Spleen (tissue), 7 donors: ENCODE measurements at regions not wholly inside any gene's neighbourhood (a gene's known extent, or its start where the extent isn't known, plus 50 kb on each side); places are given as distances from the start of the nearest gene placed in this dataset.

ENCODE experiments used
- POLR2A ChIP-seq, 3 donors: fragments of 450-650 bp; IDR thresholded peaks; one replicate each; pipeline ENCODE4 v1.5.1; 2017; ENCODE audit warnings: antibody characterized with exemption in 3 of 3, mild to moderate bottlenecking in 1 of 3
- POLR2AphosphoS5 ChIP-seq, 3 donors: sonication (generic); formaldehyde crosslinking; IDR thresholded peaks; one replicate each; pipeline ENCODE4 v1.5.1; 2017; ENCODE audit warnings: antibody characterized with exemption in 3 of 3
- TF ChIP-seq, protein P1 (sequence below), 11 experiments: fragments of 200-600 bp in 7 of 11; fragments of 450-650 bp in 4 of 11; sonication (generic) in 4 of 11; IDR thresholded peaks in 8 of 11; conservative IDR thresholded peaks in 3 of 11; 1 replicate in 7 of 11; 2 replicates in 4 of 11; pipeline versions ENCODE4 v1.4.0 to v1.8.0; 2016 to 2021; ENCODE audit warnings: antibody characterized with exemption in 11 of 11, inconsistent platforms in 4 of 11, mild to moderate bottlenecking in 1 of 11
- donor health status: DM: no; HTN: no; CAD: no; lungs with moderate emphysema.
- donor health status: DM: no; HTN: no; CAD: no.
- donor health status: DM: no; HTN: no; CAD: no.

DNA sequence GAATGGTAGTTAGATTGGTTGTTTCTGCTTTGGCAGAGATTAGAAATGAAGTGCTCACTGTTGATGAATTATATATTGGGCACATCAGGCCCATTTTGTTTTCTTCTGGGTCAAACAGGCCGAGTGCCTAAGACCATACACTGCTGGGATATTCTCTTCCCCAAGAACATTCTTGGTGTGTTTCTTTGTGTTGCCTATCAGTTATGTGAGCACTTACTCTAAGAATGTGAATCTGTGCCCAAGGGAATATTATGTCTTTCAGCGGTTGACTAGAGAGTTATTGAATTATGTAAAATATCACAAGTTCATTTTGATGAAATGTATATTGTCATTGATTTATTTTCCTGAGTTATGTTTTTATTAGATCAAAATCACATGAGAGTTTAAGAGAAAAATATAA, 255.5 kb upstream of the SMIM30 start:
- TF ChIP-seq, protein P1, sequence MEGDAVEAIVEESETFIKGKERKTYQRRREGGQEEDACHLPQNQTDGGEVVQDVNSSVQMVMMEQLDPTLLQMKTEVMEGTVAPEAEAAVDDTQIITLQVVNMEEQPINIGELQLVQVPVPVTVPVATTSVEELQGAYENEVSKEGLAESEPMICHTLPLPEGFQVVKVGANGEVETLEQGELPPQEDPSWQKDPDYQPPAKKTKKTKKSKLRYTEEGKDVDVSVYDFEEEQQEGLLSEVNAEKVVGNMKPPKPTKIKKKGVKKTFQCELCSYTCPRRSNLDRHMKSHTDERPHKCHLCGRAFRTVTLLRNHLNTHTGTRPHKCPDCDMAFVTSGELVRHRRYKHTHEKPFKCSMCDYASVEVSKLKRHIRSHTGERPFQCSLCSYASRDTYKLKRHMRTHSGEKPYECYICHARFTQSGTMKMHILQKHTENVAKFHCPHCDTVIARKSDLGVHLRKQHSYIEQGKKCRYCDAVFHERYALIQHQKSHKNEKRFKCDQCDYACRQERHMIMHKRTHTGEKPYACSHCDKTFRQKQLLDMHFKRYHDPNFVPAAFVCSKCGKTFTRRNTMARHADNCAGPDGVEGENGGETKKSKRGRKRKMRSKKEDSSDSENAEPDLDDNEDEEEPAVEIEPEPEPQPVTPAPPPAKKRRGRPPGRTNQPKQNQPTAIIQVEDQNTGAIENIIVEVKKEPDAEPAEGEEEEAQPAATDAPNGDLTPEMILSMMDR (IDR thresholded peaks at IDR 0.05 in 8 of 11, conservative IDR thresholded peaks at IDR 0.05 in 3 of 11) = no peak
- TF ChIP-seq POLR2A (IDR thresholded peaks at IDR 0.05) (no peak), POLR2AphosphoS5 (IDR thresholded peaks at IDR 0.05) (no peak)
